OCI-LY7 (cell line): ENCODE measurements at regions not wholly inside any gene's neighbourhood (a gene's known extent, or its start where the extent isn't known, plus 50 kb on each side); places are given as distances from the start of the nearest gene placed in this dataset.
"Not testable (repeated sequence)": the region's sequence is repeated elsewhere in the genome, so short reads cannot be mapped to it uniquely, and the experiment has no call there.

Experiments used
- BruUV-seq: library from RNA; stranded (reverse); fragments of 400-500 nt; replicated peaks from 2 replicates; lab custom pipeline; 2021; lab: Mats Ljungman, UMichigan
- CTCF ChIA-PET: fragments of 300-600 bp; sonication (Branson Sonifier 250); formaldehyde crosslinking; loops from one replicate; lab custom pipeline; 2022; ENCODE audit warnings: antibody characterized with exemption; ENCODE audit not compliant: unreplicated experiment; lab: Charles Lee
- POLR2A ChIA-PET: fragments of 300-600 bp; sonication (Branson Sonifier 250); formaldehyde crosslinking; loops from one replicate; lab custom pipeline; 2022; ENCODE audit warnings: antibody characterized with exemption; lab: Charles Lee
- DNase-seq: peaks from one replicate; pipeline ENCODE4 v3.0.0-alpha.2; 2015; ENCODE audit warnings: low spot score
- H2AFZ ChIP-seq: fragments of 200-600 bp; sonication (generic), shearing (Covaris generic); 2 replicates; pipeline ENCODE4 v1.6.1; 2014; ENCODE audit warnings: mild to moderate bottlenecking, antibody characterized with exemption, low read length, moderate library complexity
- H3K27ac ChIP-seq: fragments of 200-600 bp; sonication (generic); 2 replicates; pipeline ENCODE4 v1.5.1; 2014; ENCODE audit warnings: mixed run types, low read depth, mild to moderate bottlenecking, moderate library complexity, low read length, inconsistent platforms; ENCODE audit not compliant: poor library complexity, severe bottlenecking
- H3K36me3 ChIP-seq: fragments of 200-600 bp; sonication (generic); 2 replicates; pipeline ENCODE4 v1.6.1; 2014; ENCODE audit warnings: mild to moderate bottlenecking, antibody characterized with exemption, low read length, moderate library complexity, mixed read lengths; ENCODE audit not compliant: insufficient read depth
- H3K4me1 ChIP-seq: fragments of 200-600 bp; sonication (generic); 2 replicates; pipeline ENCODE4 v1.5.1; 2014; ENCODE audit warnings: mild to moderate bottlenecking, low read length; ENCODE audit not compliant: insufficient read depth, poor library complexity, severe bottlenecking
- H3K4me2 ChIP-seq: fragments of 200-600 bp; sonication (generic); 2 replicates; pipeline ENCODE4 v1.6.1; 2014; ENCODE audit warnings: mild to moderate bottlenecking, low read length
- H3K4me3 ChIP-seq: fragments of 200-600 bp; sonication (generic); 2 replicates; pipeline ENCODE4 v1.5.1; 2014; ENCODE audit warnings: mild to moderate bottlenecking, low read depth, low read length; ENCODE audit not compliant: poor library complexity, severe bottlenecking
- H3K79me2 ChIP-seq: fragments of 200-600 bp; sonication (generic); 2 replicates; pipeline ENCODE4 v1.6.1; 2016; ENCODE audit warnings: low read depth, mild to moderate bottlenecking, low read length, moderate library complexity, mixed read lengths; ENCODE audit not compliant: insufficient read depth
- H3K9me2 ChIP-seq: fragments of 200-600 bp; sonication (generic); 2 replicates; pipeline ENCODE4 v1.6.1; 2016; ENCODE audit warnings: mild to moderate bottlenecking, low read length, mixed read lengths; ENCODE audit not compliant: insufficient read depth
- H3K9me3 ChIP-seq: fragments of 200-600 bp; sonication (generic); 2 replicates; pipeline ENCODE4 v1.6.1; 2014; ENCODE audit warnings: mild to moderate bottlenecking, mixed run types, low read length, mixed read lengths
- H4K20me1 ChIP-seq: fragments of 200-600 bp; sonication (generic); 2 replicates; pipeline ENCODE4 v1.6.1; 2014; ENCODE audit warnings: mild to moderate bottlenecking, antibody characterized with exemption, low read length, moderate library complexity, mixed read lengths; ENCODE audit not compliant: insufficient read depth
- EZH2phosphoT487 ChIP-seq: fragments of 200-600 bp; sonication (generic); IDR thresholded peaks from 2 replicates; pipeline ENCODE4 v1.6.1; 2018; ENCODE audit warnings: low read depth, borderline replicate concordance, mild to moderate bottlenecking, mixed run types, antibody characterized with exemption, low read length, moderate library complexity, mixed read lengths
- intact Hi-C: fragments of 100-400 bp; cut with micrococcal nuclease; formaldehyde crosslinking; loops from one replicate; pipeline ENCODE4 v1.10.0; 2022; ENCODE audit not compliant: unreplicated experiment
- TF ChIP-seq, protein P1 (sequence below): fragments of 200-600 bp; sonication (generic); conservative IDR thresholded peaks from 2 replicates; pipeline ENCODE4 v1.5.1; 2014; ENCODE audit warnings: mild to moderate bottlenecking, antibody characterized with exemption, low read length, moderate library complexity, mixed read lengths

DNA sequence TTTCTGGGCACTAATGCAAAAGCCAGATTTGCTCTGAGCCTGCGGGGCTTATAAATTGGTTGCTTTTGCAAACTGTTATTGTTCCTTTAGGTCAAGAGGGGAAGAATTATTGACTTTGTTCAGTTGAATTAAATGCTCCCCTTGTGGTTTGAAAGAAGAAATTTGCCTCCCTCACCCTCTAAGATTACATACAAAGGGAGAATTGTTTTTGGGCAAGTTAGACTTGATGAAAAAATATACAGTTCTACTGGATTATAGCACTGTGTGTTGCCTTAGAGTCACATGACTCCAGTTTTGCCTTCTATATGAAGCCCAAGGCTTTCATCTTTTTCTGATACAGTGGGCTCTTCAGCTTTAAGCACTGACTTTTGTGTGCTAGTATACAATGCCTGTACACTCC is 1265.8 kb upstream of the LRRTM3 start:
- Histone ChIP-seq H3K9me2 (no peaks in the 10 kb centered on the region), H3K4me2 (no peak overlapping the region), H3K27ac (no peak overlapping the region), H3K4me1 (no peaks in the 10 kb centered on the region), H3K4me3 (no peak overlapping the region), H3K36me3 (no peaks in the 10 kb centered on the region), H2AFZ (no peak overlapping the region), H3K79me2 (no peaks in the 10 kb centered on the region), H4K20me1 (no peaks in the 10 kb centered on the region), H3K9me3 (no peaks in the 10 kb centered on the region)
- CTCF ChIA-PET: no interaction called here
- BruUV-seq: no TSS peak
- DNase-seq: no peak
- POLR2A ChIA-PET: no interaction called here
- no peak for TF ChIP-seq EZH2phosphoT487
- TF ChIP-seq, protein P1, sequence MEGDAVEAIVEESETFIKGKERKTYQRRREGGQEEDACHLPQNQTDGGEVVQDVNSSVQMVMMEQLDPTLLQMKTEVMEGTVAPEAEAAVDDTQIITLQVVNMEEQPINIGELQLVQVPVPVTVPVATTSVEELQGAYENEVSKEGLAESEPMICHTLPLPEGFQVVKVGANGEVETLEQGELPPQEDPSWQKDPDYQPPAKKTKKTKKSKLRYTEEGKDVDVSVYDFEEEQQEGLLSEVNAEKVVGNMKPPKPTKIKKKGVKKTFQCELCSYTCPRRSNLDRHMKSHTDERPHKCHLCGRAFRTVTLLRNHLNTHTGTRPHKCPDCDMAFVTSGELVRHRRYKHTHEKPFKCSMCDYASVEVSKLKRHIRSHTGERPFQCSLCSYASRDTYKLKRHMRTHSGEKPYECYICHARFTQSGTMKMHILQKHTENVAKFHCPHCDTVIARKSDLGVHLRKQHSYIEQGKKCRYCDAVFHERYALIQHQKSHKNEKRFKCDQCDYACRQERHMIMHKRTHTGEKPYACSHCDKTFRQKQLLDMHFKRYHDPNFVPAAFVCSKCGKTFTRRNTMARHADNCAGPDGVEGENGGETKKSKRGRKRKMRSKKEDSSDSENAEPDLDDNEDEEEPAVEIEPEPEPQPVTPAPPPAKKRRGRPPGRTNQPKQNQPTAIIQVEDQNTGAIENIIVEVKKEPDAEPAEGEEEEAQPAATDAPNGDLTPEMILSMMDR: no peak
- intact Hi-C loops: no loop called here

DNA sequence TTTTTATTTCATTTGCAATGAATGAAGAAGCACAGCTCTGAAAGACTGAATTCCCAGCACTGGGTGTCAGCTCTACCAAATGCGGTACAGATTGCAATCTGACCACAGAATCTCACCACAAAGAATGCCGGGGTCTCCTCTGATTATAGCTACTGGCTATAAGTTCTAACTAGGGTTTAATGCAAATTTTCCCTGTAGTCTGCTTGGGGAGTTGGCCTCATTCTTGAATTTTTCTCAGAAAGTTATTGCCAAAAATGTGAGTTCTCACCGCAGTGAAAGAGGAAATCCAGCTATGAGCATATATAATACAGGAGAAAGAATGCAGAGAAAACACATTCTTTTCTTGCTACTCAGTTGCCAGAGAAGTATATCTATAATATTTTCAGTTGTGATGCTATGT is 1255.7 kb upstream of the LRRTM3 start:
- DNase-seq: no peak
- no peak overlapping the region for H3K4me2 ChIP-seq
- TF ChIP-seq, protein P1: no peak
- TF ChIP-seq EZH2phosphoT487: no peak
- POLR2A ChIA-PET: no interaction called here
- intact Hi-C loops: no loop called here
- H4K20me1 ChIP-seq: no peaks in the 10 kb centered on the region
- H3K4me1 ChIP-seq: no peaks in the 10 kb centered on the region
- H3K9me3 ChIP-seq: no peaks in the 10 kb centered on the region
- no peak overlapping the region for H3K27ac ChIP-seq
- no TSS peak for BruUV-seq
- CTCF ChIA-PET: no interaction called here
- no peak overlapping the region for H2AFZ ChIP-seq
- no peaks in the 10 kb centered on the region for H3K9me2 ChIP-seq
- no peaks in the 10 kb centered on the region for H3K36me3 ChIP-seq
- H3K79me2 ChIP-seq: no peaks in the 10 kb centered on the region
- H3K4me3 ChIP-seq: no peak overlapping the region

DNA sequence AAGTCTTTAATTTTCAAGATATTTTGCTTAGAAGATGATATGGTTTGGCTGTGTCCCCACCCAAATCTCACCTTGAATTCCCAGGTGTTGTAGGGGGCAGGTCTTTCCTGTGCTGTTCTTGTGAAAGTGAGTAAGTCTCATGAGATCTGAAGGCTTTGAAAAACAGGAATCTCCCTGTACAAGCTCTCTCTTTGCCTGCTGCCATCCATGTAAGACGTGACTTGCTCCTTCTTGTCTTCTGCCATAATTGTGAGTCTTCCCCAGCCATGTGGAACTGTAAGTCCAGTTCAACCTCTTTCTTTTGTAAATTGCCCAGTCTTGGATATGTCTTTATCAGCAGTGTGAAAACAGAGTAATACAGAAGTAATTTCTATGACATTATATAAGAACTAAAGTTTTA is 1255.2 kb upstream of the LRRTM3 start:
- H3K4me3 ChIP-seq, H2AFZ ChIP-seq, H3K9me2 ChIP-seq, H3K9me3 ChIP-seq, BruUV-seq, H3K4me2 ChIP-seq, H3K27ac ChIP-seq, H3K36me3 ChIP-seq, DNase-seq, POLR2A ChIA-PET, intact Hi-C loops, H3K79me2 ChIP-seq, H3K4me1 ChIP-seq, CTCF ChIA-PET, H4K20me1 ChIP-seq: not testable (repeated sequence)
